GM21723 (cell line): ENCODE measurements at regions not wholly inside any gene's neighbourhood (a gene's known extent, or its start where the extent isn't known, plus 50 kb on each side); places are given as distances from the start of the nearest gene placed in this dataset.
"Not testable (repeated sequence)": the region's sequence is repeated elsewhere in the genome, so short reads cannot be mapped to it uniquely, and the experiment has no call there.

ENCODE experiments used
- ATAC-seq: cut with Tn5 transposase; IDR thresholded peaks from one replicate; pipeline ENCODE4 v1.9.1; 2021; ENCODE audit warnings: mild to moderate bottlenecking, moderate library complexity; ENCODE audit not compliant: unreplicated experiment

- no peak for ATAC-seq
Measured at GRCh38 chr7:115363916-115364315, 442.0 kb downstream of the MDFIC start.

GRCh38 chr7:115359955-115360354 is 438.1 kb downstream of the MDFIC start:
- ATAC-seq: no peak

GRCh38 chr7:115359119-115359518 is 437.2 kb downstream of the MDFIC start:
- no peak for ATAC-seq

GRCh38 chr7:115357703-115357999 is 435.8 kb downstream of the MDFIC start:
- no peak for ATAC-seq

- ATAC-seq: no peak
Measured at GRCh38 chr7:115356999-115357702, 435.3 kb downstream of the MDFIC start.

GRCh38 chr7:115356139-115356746 is 434.3 kb downstream of the MDFIC start:
- ATAC-seq: no peak

GRCh38 chr7:115354925-115355324 is 433.0 kb downstream of the MDFIC start:
- no peak for ATAC-seq

- no peak for ATAC-seq
Measured at GRCh38 chr7:115352375-115352774, 430.5 kb downstream of the MDFIC start.

- ATAC-seq: no peak
Measured at GRCh38 chr7:115350764-115351163, 428.9 kb downstream of the MDFIC start.

GRCh38 chr7:115349635-115350034 is 427.7 kb downstream of the MDFIC start:
- ATAC-seq: no peak

GRCh38 chr7:115346685-115347084 is 424.8 kb downstream of the MDFIC start:
- ATAC-seq: no peak

- no peak for ATAC-seq
Measured at GRCh38 chr7:115340828-115341227, 418.9 kb downstream of the MDFIC start.

GRCh38 chr7:115338016-115338415 is 416.1 kb downstream of the MDFIC start:
- ATAC-seq: no peak

- no peak for ATAC-seq
Measured at GRCh38 chr7:115332691-115333090, 410.8 kb downstream of the MDFIC start.

- ATAC-seq: no peak
Measured at GRCh38 chr7:115329006-115329405, 407.1 kb downstream of the MDFIC start.

- ATAC-seq: no peak
Measured at GRCh38 chr7:115328018-115328417, 406.1 kb downstream of the MDFIC start.

- ATAC-seq: no peak
Measured at GRCh38 chr7:115327326-115327725, 405.4 kb downstream of the MDFIC start.

GRCh38 chr7:115319541-115319940 is 397.6 kb downstream of the MDFIC start:
- ATAC-seq: no peak

GRCh38 chr7:115310316-115310715 is 388.4 kb downstream of the MDFIC start:
- not testable (repeated sequence) for ATAC-seq

GRCh38 chr7:115306586-115306985 is 384.7 kb downstream of the MDFIC start:
- ATAC-seq: no peak

GRCh38 chr7:115300231-115300870 is 378.5 kb downstream of the MDFIC start:
- no peak for ATAC-seq

GRCh38 chr7:115299397-115300037 is 377.6 kb downstream of the MDFIC start:
- no peak for ATAC-seq
